RWPE1 (cell line): ENCODE measurements at regions not wholly inside any gene's neighbourhood (a gene's known extent, or its start where the extent isn't known, plus 50 kb on each side); places are given as distances from the start of the nearest gene placed in this dataset.

ENCODE experiments used
- CTCF ChIA-PET: fragments of 350-600 bp; sonication (Branson Sonifier 250); formaldehyde crosslinking; extraction: SDS; loops from one replicate; lab custom pipeline; 2021; lab: Yijun Ruan, JAX
- POLR2A ChIA-PET: fragments of 400-600 bp; formaldehyde crosslinking; extraction: SDS; loops from one replicate; lab custom pipeline; 2020; ENCODE audit warnings: antibody characterized with exemption; ENCODE audit not compliant: low non-redundant PET; lab: Yijun Ruan, JAX
- DNase-seq: peaks from one replicate; pipeline ENCODE4 v3.0.0; 2012; ENCODE audit warnings: low spot score
- H3K27ac ChIP-seq: fragments of 450-650 bp; 2 replicates; pipeline ENCODE4 v1.5.1; 2017
- TF ChIP-seq, protein P1 (sequence below): fragments of 450-650 bp; conservative IDR thresholded peaks from 2 replicates; pipeline ENCODE4 v1.5.1; 2017; ENCODE audit warnings: low read depth, mild to moderate bottlenecking

DNA sequence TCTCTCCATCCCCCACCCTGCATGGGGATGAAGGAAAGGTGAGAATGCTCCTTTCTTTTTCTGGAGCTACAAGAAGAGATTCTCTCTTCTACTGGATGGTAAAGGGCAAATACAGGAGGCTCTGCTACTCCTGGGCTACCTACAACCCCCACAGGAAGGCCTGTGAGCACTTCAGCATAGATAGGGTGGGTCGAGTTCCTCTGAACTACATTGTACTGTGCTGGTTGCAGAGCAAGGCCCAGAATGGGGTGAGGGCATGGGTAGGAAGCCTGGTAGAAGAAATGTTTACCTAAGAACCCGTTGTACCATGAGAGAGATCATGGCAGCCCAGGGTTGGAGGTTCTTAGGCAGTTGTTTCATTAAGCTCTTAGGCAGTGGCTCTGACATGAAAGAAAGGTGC, 510.4 kb downstream of the MID1IP1 start:
- POLR2A ChIA-PET, result no interaction called here
- TF ChIP-seq, protein P1, sequence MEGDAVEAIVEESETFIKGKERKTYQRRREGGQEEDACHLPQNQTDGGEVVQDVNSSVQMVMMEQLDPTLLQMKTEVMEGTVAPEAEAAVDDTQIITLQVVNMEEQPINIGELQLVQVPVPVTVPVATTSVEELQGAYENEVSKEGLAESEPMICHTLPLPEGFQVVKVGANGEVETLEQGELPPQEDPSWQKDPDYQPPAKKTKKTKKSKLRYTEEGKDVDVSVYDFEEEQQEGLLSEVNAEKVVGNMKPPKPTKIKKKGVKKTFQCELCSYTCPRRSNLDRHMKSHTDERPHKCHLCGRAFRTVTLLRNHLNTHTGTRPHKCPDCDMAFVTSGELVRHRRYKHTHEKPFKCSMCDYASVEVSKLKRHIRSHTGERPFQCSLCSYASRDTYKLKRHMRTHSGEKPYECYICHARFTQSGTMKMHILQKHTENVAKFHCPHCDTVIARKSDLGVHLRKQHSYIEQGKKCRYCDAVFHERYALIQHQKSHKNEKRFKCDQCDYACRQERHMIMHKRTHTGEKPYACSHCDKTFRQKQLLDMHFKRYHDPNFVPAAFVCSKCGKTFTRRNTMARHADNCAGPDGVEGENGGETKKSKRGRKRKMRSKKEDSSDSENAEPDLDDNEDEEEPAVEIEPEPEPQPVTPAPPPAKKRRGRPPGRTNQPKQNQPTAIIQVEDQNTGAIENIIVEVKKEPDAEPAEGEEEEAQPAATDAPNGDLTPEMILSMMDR, result no peak
- DNase-seq, result no peak
- H3K27ac ChIP-seq, result no peak overlapping the region
- CTCF ChIA-PET, result no interaction called here

- DNase-seq, result no peak
- H3K27ac ChIP-seq, result no peak overlapping the region
- ChIA-PET CTCF (no interaction called here), POLR2A (no interaction called here)
- TF ChIP-seq, protein P1, result no peak
Measured at GRCh38 chrX:39313146-39313545, 511.9 kb downstream of the MID1IP1 start.

DNA sequence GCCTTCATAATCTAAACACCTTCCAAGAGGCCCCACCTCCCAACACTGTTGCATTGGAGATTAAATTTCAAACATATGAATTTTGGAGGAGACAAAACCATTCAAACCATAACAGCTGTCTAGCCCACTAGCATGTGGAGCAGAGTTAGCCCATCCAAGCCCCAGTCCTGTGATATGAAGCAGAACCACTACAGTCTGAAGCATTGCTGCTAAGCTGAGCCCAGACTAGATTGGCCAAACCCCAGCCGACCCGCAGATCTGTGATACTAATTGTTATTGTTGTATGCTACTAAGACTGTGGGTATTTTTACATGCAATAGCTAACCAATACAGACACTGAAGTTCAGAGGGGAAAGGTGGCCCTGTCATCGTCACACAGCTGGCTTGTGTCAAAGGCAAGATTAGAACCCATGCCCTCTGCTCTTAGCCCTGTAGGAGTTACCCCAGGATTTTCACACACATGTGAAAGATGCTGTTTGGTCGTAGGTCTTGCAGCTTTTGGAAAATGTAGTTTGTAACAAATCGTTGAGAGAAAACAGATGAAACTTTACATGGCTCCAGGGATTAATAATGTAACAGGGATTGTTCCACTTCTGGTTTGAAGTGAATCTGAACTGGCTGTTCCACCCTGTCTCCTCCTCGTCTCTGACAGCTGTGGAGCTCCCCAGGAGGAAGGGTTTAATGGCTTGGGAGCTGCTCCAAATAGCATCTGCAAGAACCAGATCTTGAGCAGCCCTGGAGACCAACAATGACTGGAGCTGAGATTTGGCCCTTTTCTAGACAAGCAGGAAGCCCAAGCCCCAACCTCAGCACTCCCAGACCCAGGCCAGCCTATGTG, 517.5 kb downstream of the MID1IP1 start:
- POLR2A ChIA-PET, result no interaction called here
- no peak for DNase-seq
- no peak overlapping the region for H3K27ac ChIP-seq
- CTCF ChIA-PET, result no interaction called here
- TF ChIP-seq, protein P1, result no peak

DNA sequence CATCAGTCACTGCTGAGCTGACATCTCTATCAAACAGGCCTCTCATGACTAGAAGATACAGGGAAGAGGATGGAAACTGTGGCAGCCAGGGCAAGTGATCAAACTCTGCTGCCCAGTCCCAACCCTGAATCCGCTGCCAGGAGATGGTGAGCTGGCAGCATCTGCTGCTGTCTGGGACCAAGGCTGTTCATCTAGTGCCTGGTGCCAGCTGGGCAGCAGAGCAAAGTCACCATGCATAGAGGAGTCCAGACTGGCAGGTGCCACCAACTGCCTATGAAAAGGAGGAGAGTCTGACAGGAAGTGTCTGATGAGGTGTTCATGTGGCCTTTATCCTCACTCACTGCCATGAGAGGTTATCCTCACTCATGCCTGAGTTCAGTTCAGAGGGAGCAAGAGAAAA, 518.9 kb downstream of the MID1IP1 start:
- CTCF ChIA-PET, result no interaction called here
- no peak for DNase-seq
- TF ChIP-seq, protein P1, result no peak

GRCh38 chrX:39322496-39322895, 521.2 kb downstream of the MID1IP1 start:
- DNase-seq, result no peak
- TF ChIP-seq, protein P1, result no peak
- ChIA-PET POLR2A (no interaction called here), CTCF (no interaction called here)
- no peak overlapping the region for H3K27ac ChIP-seq

More for the DNA sequence above, 518.9 kb downstream of the MID1IP1 start:
- no peak overlapping the region for H3K27ac ChIP-seq
- POLR2A ChIA-PET, result no interaction called here

DNA sequence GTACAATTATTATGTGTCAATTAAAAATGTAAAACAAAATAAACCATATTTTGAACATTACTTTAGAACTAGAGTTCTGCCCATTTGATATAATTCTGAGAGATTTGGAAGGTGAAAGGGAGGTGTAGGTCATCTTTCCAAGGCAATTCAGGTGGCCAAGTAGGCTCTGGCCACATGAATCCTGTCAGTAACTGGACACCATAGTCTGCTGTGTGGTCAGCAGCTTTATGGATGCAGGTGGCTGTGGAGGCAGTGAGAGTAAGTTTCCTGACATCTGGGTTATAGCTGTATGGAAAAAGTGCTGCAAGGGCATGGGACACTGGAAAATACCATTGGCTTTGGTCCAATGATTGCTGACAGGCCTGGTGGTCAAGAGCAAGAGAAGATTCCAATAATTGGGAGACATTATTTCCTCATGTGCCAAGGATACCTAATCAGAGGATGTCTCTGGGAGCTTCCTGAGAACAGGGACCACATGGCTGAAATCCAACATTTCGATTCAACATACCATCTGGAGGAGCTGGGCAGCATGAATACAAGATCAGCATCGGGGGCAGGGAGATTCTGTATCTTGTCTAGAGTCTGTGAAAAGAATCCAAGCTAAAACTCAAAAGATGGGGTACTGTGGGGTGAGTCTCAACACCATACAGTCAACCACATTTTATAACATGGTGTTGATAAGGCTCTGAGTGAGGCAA, 523.1 kb downstream of the MID1IP1 start:
- ChIA-PET POLR2A (no interaction called here), CTCF (no interaction called here)
- H3K27ac ChIP-seq, result no peak overlapping the region
- TF ChIP-seq, protein P1, result no peak
- no peak for DNase-seq
